Sigmoid colon (tissue), 4 donors: ENCODE measurements at regions not wholly inside any gene's neighbourhood (a gene's known extent, or its start where the extent isn't known, plus 50 kb on each side); places are given as distances from the start of the nearest gene placed in this dataset.

Experiments used
- POLR2A ChIP-seq, 2 donors: fragments of 450-650 bp; IDR thresholded peaks; one replicate each; pipeline ENCODE4 v1.6.1; 2016; ENCODE audit warnings: antibody characterized with exemption in 2 of 2, mild to moderate bottlenecking in 2 of 2, moderate library complexity in 2 of 2
- POLR2AphosphoS5 ChIP-seq, 4 donors: sonication (generic); formaldehyde crosslinking; IDR thresholded peaks; one replicate each; pipeline ENCODE4 v1.6.1; 2017; ENCODE audit warnings: antibody characterized with exemption in 4 of 4
- TF ChIP-seq, protein P1 (sequence below), 4 experiments: fragments of 450-650 bp in 3 of 4; fragments of 200-600 bp in 1 of 4; IDR thresholded peaks; one replicate each; pipeline ENCODE4 v1.5.1; 2016 to 2019; ENCODE audit warnings: antibody characterized with exemption in 4 of 4, mild to moderate bottlenecking in 3 of 4, moderate library complexity in 2 of 4

DNA sequence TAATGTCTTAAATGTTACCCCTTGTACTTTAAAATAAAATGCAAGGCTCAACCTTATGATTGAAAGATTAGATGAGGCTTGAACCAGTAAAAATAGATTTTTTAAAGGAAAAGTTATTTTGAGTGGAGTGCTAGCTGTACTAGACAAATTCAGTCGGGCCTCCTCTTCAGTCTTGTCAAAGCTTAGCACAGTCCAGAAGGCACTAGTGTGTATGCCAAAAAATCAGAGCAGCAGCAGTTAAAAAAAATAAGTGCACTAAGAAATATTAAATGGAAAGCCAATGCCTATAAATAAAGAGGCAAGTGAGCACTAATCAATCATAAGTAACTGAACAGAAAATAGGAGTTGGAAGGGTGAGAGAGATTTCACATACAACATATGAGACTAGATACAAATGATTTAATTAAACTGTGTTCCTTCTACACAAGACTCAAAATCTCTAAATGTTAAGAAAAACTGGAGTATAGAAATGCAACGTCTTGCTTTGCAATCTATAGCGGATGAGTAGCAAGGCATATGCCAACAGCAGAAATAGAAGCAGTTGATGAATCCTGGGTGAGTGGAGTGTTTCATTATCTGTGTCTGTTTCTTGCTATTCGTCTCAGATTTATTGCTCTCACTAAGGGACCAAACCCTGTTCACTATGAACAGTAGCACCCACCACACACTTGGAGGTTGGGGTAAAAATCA lies 172.1 kb downstream of the ETNK1 start:
- TF ChIP-seq, protein P1, sequence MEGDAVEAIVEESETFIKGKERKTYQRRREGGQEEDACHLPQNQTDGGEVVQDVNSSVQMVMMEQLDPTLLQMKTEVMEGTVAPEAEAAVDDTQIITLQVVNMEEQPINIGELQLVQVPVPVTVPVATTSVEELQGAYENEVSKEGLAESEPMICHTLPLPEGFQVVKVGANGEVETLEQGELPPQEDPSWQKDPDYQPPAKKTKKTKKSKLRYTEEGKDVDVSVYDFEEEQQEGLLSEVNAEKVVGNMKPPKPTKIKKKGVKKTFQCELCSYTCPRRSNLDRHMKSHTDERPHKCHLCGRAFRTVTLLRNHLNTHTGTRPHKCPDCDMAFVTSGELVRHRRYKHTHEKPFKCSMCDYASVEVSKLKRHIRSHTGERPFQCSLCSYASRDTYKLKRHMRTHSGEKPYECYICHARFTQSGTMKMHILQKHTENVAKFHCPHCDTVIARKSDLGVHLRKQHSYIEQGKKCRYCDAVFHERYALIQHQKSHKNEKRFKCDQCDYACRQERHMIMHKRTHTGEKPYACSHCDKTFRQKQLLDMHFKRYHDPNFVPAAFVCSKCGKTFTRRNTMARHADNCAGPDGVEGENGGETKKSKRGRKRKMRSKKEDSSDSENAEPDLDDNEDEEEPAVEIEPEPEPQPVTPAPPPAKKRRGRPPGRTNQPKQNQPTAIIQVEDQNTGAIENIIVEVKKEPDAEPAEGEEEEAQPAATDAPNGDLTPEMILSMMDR (IDR thresholded peaks at IDR 0.05) = no peak
- TF ChIP-seq POLR2AphosphoS5 (IDR thresholded peaks at IDR 0.05) (no peak), POLR2A (IDR thresholded peaks at IDR 0.05) (no peak)
